ENCODE measurements at regions not wholly inside any gene's neighbourhood (a gene's known extent, or its start where the extent isn't known, plus 50 kb on each side); places are given as distances from the start of the nearest gene placed in this dataset.
"Not testable (repeated sequence)": the region's sequence is repeated elsewhere in the genome, so short reads cannot be mapped to it uniquely, and the experiment has no call there.

- Histone ChIP-seq H3K4me3 (no peak overlapping the region), H3K27me3 (no peaks in the 10 kb centered on the region; the same call in 1 of the 2 replicates), H3K36me3 (no peaks in the 10 kb centered on the region), H3K9me3 (no peaks in the 10 kb centered on the region)
- no peak for DNase-seq
Measured at GRCh38 chr15:20353966-20354883, 187.4 kb downstream of the GOLGA6L6 start.

DNA sequence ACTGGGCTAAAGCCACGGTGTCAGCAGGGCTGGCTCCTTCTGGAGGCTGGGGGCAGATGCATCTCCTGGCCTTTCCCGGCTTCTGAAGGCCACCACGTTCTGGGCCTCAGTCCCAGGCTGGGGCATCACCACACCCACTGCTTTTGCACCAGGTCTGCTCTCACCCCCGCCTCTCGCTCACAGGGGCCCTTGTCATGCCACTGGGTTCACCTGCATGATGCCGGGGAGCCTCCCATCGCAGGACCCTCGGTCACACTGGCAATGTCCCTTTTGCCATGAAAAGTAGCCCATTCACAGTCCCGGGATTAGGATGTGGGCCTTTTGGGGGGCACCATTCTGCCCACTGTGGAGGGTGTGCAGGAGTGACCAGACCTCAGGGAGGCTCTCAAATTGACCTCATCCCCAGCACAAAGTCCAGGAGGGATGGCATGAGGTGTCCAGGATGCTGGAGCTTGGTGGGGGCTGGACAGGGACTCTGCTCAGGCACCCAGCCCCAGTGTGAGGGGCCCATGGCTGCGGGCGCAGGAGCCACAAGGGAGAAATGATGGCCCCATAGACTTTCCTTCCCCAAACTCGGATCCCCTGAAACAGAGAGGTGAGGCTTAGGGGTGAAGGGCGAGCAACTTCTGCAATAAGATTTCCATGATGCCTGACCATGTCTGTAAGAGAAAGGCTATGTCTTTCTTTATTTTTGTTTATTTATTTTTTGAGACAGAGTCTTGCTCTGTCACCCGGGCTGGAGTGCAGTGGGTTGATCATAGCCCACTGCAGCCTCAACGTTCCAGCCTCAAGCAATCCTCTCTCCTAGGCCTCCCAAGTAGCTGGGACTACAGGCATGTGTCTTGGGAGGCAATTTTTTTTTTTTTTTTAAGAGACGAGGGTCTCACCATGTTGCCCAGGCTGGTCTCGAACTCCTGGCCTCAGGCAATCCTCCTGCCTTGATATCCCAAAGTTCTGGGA lies 189.1 kb downstream of the GOLGA6L6 start:
- Histone ChIP-seq H3K9me3 (peaks cover 2% of the 10 kb centered on the region; the same call in 1 of the 2 replicates), H3K27me3 (no peaks in the 10 kb centered on the region; the same call in 1 of the 2 replicates)

DNA sequence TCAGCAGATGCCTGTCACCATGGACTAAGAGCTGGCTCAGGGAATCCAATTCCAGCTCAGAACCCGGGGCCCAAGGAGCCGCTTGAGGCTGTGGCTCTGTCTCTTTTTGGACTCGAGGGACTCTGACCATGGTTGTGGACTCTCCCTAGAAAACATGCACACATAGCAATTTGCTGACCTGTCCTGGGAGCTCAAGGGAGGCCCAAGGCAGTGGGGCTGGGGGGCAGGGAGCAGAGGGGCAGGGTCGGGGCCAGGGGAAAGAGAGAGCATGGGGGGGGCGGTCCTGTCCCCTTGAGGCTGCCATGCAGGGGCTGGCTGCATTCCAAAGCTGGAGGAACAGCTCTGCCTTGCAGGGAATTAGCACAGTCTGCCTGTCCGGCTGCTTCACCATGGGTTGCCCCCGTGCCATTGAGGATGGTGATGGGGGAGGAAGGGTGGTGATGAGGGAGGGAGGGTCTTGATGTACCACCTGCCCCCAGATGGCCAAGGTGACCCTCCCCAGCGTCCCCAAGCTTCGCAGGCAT lies 190.1 kb downstream of the GOLGA6L6 start:
- no peak for DNase-seq
- Histone ChIP-seq H3K9me3 (peaks cover 5% of the 10 kb centered on the region; the same call in 1 of the 2 replicates), H3K27me3 (no peaks in the 10 kb centered on the region; the same call in 1 of the 2 replicates), H3K4me3 (no peak overlapping the region), H3K36me3 (no peaks in the 10 kb centered on the region)

More for the DNA sequence above, 189.1 kb downstream of the GOLGA6L6 start:
- no peak overlapping the region for H3K4me3 ChIP-seq
- DNase-seq, result no peak
- no peaks in the 10 kb centered on the region for H3K36me3 ChIP-seq

DNA sequence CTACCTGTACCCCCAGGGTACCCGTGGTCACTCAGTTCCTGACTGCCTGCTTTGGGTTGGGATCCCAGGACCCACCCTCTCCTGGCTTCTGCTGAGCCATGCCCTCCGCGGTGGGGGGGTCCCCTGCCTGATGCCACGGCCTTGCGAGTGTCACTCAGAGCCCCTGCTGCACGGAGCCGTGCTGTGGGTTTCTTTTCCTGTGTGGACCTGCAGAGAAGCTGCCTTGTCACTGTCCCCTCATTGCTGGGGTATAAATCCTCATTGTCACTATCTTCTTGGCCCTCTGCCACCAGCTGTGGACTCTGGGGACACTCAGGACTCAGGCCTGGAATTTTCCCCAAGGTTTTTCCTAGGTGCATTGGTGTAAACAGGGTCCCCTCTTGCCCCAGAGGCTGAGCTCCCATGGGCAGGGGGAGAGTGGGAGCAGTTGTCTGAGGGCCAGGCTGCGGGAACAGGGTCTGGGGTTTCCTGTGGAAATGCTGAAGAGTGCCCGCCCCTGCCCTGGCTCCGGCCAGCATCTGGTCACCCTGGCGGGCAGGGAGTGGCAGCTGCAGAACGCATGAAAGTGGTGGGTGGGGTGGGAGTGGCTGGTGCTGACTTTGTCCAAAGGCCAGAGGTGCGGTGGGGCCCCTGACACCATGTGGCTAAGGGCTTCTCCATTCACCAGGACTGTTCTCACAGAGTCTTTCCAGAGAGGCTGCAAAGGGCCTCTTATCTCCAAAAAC lies 191.7 kb downstream of the GOLGA6L6 start:
- Histone ChIP-seq H3K4me3 (no peak overlapping the region), H3K9me3 (peaks cover 8% of the 10 kb centered on the region; the same call in 1 of the 2 replicates), H3K27me3 (no peaks in the 10 kb centered on the region), H3K36me3 (no peaks in the 10 kb centered on the region)
- no peak for DNase-seq

GRCh38 chr15:20348900-20349773 lies 192.5 kb downstream of the GOLGA6L6 start:
- H3K4me3 ChIP-seq, result no peak overlapping the region
- peaks cover 13% of the 10 kb centered on the region for H3K9me3 ChIP-seq
- H3K36me3 ChIP-seq, result no peaks in the 10 kb centered on the region
- H3K27me3 ChIP-seq, result no peaks in the 10 kb centered on the region
- DNase-seq, result no peak

- Histone ChIP-seq H3K36me3 (no peaks in the 10 kb centered on the region), H3K4me3 (no peak overlapping the region), H3K9me3 (peaks cover 18% of the 10 kb centered on the region), H3K27me3 (no peaks in the 10 kb centered on the region)
- no peak for DNase-seq
Measured at GRCh38 chr15:20348291-20348899, 193.2 kb downstream of the GOLGA6L6 start.

DNA sequence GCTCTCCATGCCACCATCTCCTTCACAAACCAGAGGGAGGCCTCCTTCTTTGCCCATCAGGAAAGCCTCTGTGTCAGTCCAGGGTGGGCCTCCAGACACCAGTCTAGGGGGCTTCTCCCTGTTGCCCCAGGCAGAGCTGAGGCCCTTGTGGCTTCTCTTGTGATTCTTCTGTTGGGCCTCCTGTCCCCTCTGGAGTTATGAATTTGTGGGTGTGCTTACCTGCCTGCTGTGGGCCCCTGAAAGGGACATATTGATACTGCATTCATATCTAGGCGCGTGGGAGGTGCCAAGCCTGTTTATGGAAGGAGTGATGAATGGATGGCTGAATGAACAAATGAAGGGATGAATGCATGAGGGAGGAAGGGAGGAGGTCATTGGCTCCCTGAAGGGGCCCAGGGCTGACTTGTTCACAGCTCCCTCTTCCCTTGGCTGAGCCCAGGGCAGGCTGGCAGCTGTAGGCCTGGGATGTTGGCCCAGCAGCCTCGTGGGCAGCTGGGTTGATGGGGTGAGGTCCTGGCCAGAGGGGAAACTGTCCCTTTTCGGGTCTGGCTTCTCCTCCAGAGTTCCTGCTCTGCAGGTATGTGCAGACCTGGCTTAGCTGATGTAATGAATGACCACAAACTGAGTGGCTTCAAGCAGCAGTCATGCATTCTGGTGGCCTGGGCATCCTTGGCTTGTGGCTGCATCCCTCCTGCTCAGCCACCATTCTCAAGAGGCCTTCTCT lies 195.4 kb downstream of the GOLGA6L6 start:
- peaks cover 24% of the 10 kb centered on the region for H3K9me3 ChIP-seq
- no peak overlapping the region for H3K4me3 ChIP-seq
- DNase-seq, result no peak
- no peaks in the 10 kb centered on the region for H3K36me3 ChIP-seq
- no peaks in the 10 kb centered on the region for H3K27me3 ChIP-seq

DNA sequence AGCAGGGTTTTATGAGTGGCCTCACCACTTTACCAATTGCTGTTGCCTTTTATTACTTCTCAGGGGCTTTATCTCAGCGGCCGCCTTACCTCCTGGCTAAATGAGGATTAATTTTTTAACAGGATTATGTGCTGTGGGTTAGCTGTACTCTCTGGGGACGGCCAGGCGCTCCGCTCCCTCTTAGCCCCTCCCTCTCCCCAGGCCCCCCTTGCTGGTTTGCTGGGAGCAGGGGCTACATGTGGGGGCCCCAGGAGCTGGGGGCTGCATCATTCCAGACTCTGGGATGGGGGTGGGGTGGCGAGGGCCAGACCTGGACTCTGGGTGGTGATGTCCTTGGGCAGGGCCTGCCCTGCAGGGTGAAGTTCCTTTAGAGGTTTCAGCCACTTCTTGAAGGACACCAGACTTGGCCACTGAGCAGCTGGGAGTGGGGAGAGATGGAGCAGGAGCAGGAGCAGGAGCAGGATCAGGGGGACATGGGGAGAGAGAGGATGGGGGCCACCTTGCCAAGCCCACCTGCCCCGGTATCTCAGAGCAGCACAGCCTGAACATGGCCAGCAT lies 196.1 kb downstream of the GOLGA6L6 start:
- H3K4me3 ChIP-seq, result no peak overlapping the region
- no peaks in the 10 kb centered on the region for H3K27me3 ChIP-seq
- no peaks in the 10 kb centered on the region for H3K36me3 ChIP-seq
- no peak for DNase-seq
- peaks cover 29% of the 10 kb centered on the region for H3K9me3 ChIP-seq

- no peak for DNase-seq
- Histone ChIP-seq H3K4me3 (no peak overlapping the region), H3K9me3 (peaks cover 36% of the 10 kb centered on the region), H3K36me3 (no peaks in the 10 kb centered on the region), H3K27me3 (no peaks in the 10 kb centered on the region)
Measured at GRCh38 chr15:20344601-20345400, 196.8 kb downstream of the GOLGA6L6 start.

- H3K36me3 ChIP-seq, H3K4me3 ChIP-seq, DNase-seq, H3K27me3 ChIP-seq: not testable (repeated sequence)
- peaks cover 37% of the 10 kb centered on the region for H3K9me3 ChIP-seq
Measured at GRCh38 chr15:20343395-20344211, 198.0 kb downstream of the GOLGA6L6 start.

GRCh38 chr15:20342601-20343394 lies 198.8 kb downstream of the GOLGA6L6 start:
- not testable (repeated sequence) for DNase-seq, H3K36me3 ChIP-seq, H3K27me3 ChIP-seq, H3K4me3 ChIP-seq
- peaks cover 37% of the 10 kb centered on the region for H3K9me3 ChIP-seq

GRCh38 chr15:20341901-20342600 lies 199.5 kb downstream of the GOLGA6L6 start:
- Histone ChIP-seq H3K9me3 (peaks cover 37% of the 10 kb centered on the region), H3K27me3 (no peaks in the 10 kb centered on the region), H3K36me3 (no peaks in the 10 kb centered on the region), H3K4me3 (no peak overlapping the region)
- peak; percentile 52 for DNase-seq
